K562 (cell line): ENCODE measurements at regions not wholly inside any gene's neighbourhood (a gene's known extent, or its start where the extent isn't known, plus 50 kb on each side); places are given as distances from the start of the nearest gene placed in this dataset.

Experiments
- ATAC-seq: fragments of 200-7000 bp; cut with Tn5 transposase; 3 replicates; pipeline ENCODE4 v1.9.1; 2020; ENCODE audit warnings: moderate library complexity
- BruUV-seq: library from RNA; stranded (reverse); fragments of 400-500 nt; replicated peaks from 2 replicates; lab custom pipeline; 2021; lab: Mats Ljungman, UMichigan
- CTCF ChIA-PET: fragments of 300-600 bp; formaldehyde crosslinking; extraction: SDS; loops from one replicate; lab custom pipeline; 2021; ENCODE audit warnings: low intra/inter-chr PET ratio; lab: Yijun Ruan, JAX
- POLR2A ChIA-PET: fragments of 300-600, 350-650 bp; sonication (Branson Sonifier 250); formaldehyde crosslinking; extraction: SDS; loops from one replicate; lab custom pipeline; 2021; ENCODE audit warnings: antibody characterized with exemption, inconsistent platforms; lab: Yijun Ruan, JAX
- DNase-seq, 4 experiments: peaks; one replicate each; pipeline versions ENCODE4 v3.0.0 to v3.0.0-alpha.2; 2011 to 2018; ENCODE audit warnings: low spot score in 3 of 4, mixed read lengths in 3 of 4; ENCODE audit errors: extremely low read depth in 1 of 4
- FAIRE-seq: peaks from 2 replicates; lab custom pipeline; 2011; peaks lifted over from hg19 to GRCh38; lab: Jason Lieb, UNC
- H2AFZ ChIP-seq: 2 replicates; pipeline ENCODE4 v1.6.0; 2011; ENCODE audit warnings: low read depth, low read length, control low read depth, inconsistent platforms
- H3K27ac ChIP-seq: fragments of 200-600 bp; 3 replicates; pipeline ENCODE4 v1.8.0; 2011; ENCODE audit warnings: low read depth, mild to moderate bottlenecking, control low read depth, inconsistent platforms, low read length, moderate library complexity, mixed read lengths; ENCODE audit errors: extremely low read depth
- H3K27me3 ChIP-seq, 2 experiments: fragments of 300-600 bp in 1 of 2; 2 replicates in 1 of 2; 3 replicates in 1 of 2; pipeline versions ENCODE4 v1.6.0 to v1.8.0; 2011; ENCODE audit warnings: inconsistent platforms in 2 of 2, low read length in 2 of 2, mild to moderate bottlenecking in 1 of 2, mixed read lengths in 1 of 2, moderate library complexity in 1 of 2; ENCODE audit not compliant: control insufficient read depth in 2 of 2, insufficient read depth in 2 of 2
- H3K36me3 ChIP-seq: fragments of 300-600 bp; 3 replicates; pipeline ENCODE4 v1.8.0; 2011; ENCODE audit warnings: mild to moderate bottlenecking, low read length, inconsistent platforms; ENCODE audit not compliant: control insufficient read depth, insufficient read depth
- H3K4me1 ChIP-seq, 2 experiments: fragments of 200-600 bp in 1 of 2; replicated peaks in 1 of 2; 2 replicates in 1 of 2; 3 replicates in 1 of 2; pipeline versions ENCODE4 v1.5.1 to v1.8.0; 2011; ENCODE audit warnings: inconsistent platforms in 2 of 2, low read length in 2 of 2, mild to moderate bottlenecking in 1 of 2, mixed read lengths in 1 of 2, moderate library complexity in 1 of 2; ENCODE audit not compliant: control insufficient read depth in 2 of 2, insufficient read depth in 2 of 2
- H3K4me2 ChIP-seq: 2 replicates; pipeline ENCODE4 v1.6.1; 2011; ENCODE audit warnings: low read length, control low read depth, inconsistent platforms, mixed read lengths; ENCODE audit not compliant: insufficient read depth
- H3K4me3 ChIP-seq: fragments of 200-600 bp; sonication (generic), shearing (Covaris generic); 2 replicates; pipeline ENCODE4 v1.5.1; 2016; ENCODE audit warnings: control low read depth, inconsistent platforms
- H3K79me2 ChIP-seq: fragments of 200-600 bp; 3 replicates; pipeline ENCODE4 v1.8.0; 2011; ENCODE audit warnings: low read length, inconsistent platforms; ENCODE audit not compliant: control insufficient read depth, insufficient read depth
- H3K9ac ChIP-seq, 2 experiments: 2 replicates each; pipeline versions ENCODE4 v1.6.0 to v1.6.1; 2011; ENCODE audit warnings: low read depth in 2 of 2, low read length in 2 of 2, control low read depth in 1 of 2, inconsistent platforms in 1 of 2, mild to moderate bottlenecking in 1 of 2, mixed read lengths in 1 of 2; ENCODE audit not compliant: insufficient read depth in 1 of 2
- H3K9me1 ChIP-seq: one replicate; pipeline ENCODE4 v1.6.0; 2011; ENCODE audit warnings: inconsistent platforms, mild to moderate bottlenecking, low read length, moderate library complexity; ENCODE audit not compliant: control insufficient read depth, insufficient read depth
- H3K9me3 ChIP-seq: replicated peaks from 2 replicates; pipeline ENCODE4 v1.5.1; 2011; ENCODE audit warnings: low read depth, low read length, inconsistent platforms; ENCODE audit not compliant: control insufficient read depth, insufficient read depth
- H4K20me1 ChIP-seq: replicated peaks from 2 replicates; pipeline ENCODE4 v1.6.1; 2011; ENCODE audit warnings: low read length, inconsistent platforms, mixed read lengths; ENCODE audit not compliant: control insufficient read depth, insufficient read depth
- ELF4 ChIP-seq: fragments of 450-650 bp; formaldehyde crosslinking; IDR thresholded peaks from 2 replicates; pipeline ENCODE4 v1.4.0; 2022; ENCODE audit warnings: missing genetic modification characterization
- HDAC2 ChIP-seq: fragments of 450-650 bp; IDR thresholded peaks from 2 replicates; pipeline ENCODE4 v1.6.1; 2016; ENCODE audit warnings: mild to moderate bottlenecking
- L3MBTL2 ChIP-seq: fragments of 450-650 bp; IDR thresholded peaks from 2 replicates; pipeline ENCODE4 v1.6.1; 2016; ENCODE audit warnings: mild to moderate bottlenecking, moderate library complexity
- MAFK ChIP-seq: IDR thresholded peaks from 2 replicates; pipeline ENCODE4 v1.6.1; 2011; ENCODE audit warnings: low read length, improper control_type of control experiment
- POLR2G ChIP-seq: fragments of 200-400 bp; formaldehyde crosslinking; IDR thresholded peaks from 2 replicates; pipeline ENCODE4 v1.6.1; 2017; ENCODE audit warnings: low read depth, mild to moderate bottlenecking, antibody characterized with exemption, low read length, moderate library complexity
- RFX5 ChIP-seq: IDR thresholded peaks from 2 replicates; pipeline ENCODE4 v1.6.1; 2011; ENCODE audit warnings: low read depth, mild to moderate bottlenecking, improper control_type of control experiment, low read length
- TCF3 ChIP-seq: sonication (generic); formaldehyde crosslinking; IDR thresholded peaks from 2 replicates; pipeline ENCODE4 v1.4.0; 2020; ENCODE audit warnings: mild to moderate bottlenecking, missing genetic modification reagents
- ZC3H11A ChIP-seq: IDR thresholded peaks from 2 replicates; pipeline ENCODE4 v1.6.1; 2012; ENCODE audit warnings: low read depth, low read length, improper control_type of control experiment
- ZKSCAN8 ChIP-seq: fragments of 200-800 bp; sonication (Bioruptor generic); IDR thresholded peaks from 2 replicates; pipeline ENCODE4 v1.6.1; 2016; ENCODE audit warnings: missing genetic modification characterization, missing compliant biosample characterization
- ZNF263 ChIP-seq: sonication (generic); formaldehyde crosslinking; IDR thresholded peaks from 2 replicates; pipeline ENCODE4 v1.8.0; 2022; ENCODE audit warnings: mild to moderate bottlenecking, missing genetic modification reagents, borderline replicate concordance
- ZSCAN29 ChIP-seq: fragments of 450-650 bp; IDR thresholded peaks from 2 replicates; pipeline ENCODE4 v1.6.1; 2017
- WGBS: fragments of 100-300 bp; shearing (Covaris generic); methylation state at CpG from one replicate; pipeline ENCODE4 v1.1.6; 2016; ENCODE audit warnings: low coverage, mixed read lengths; ENCODE audit not compliant: insufficient coverage; ENCODE audit errors: missing lambda C conversion rate; 5-methylcytosine and 5-hydroxymethylcytosine counted together
- in situ Hi-C: fragments of 300-500 bp; cut with MboI; formaldehyde crosslinking; loops from 4 replicates; pipeline ENCODE4 v1.15.0; 2018; ENCODE audit warnings: inconsistent platforms, mixed read lengths
- intact Hi-C: fragments of 100-400 bp; cut with micrococcal nuclease; formaldehyde crosslinking; loops from 2 replicates; pipeline ENCODE4 v1.14.2; 2022
- TF ChIP-seq, protein P1 (sequence below): sonication (generic); formaldehyde crosslinking; IDR thresholded peaks from 2 replicates; pipeline ENCODE4 v1.8.0; 2022; ENCODE audit warnings: mild to moderate bottlenecking, low read depth, missing genetic modification reagents
- TF ChIP-seq, protein P2 (sequence below): fragments of 250-450 bp; sonication (Bioruptor Pico); IDR thresholded peaks from 2 replicates; pipeline ENCODE4 v1.9.0; 2021; ENCODE audit warnings: mild to moderate bottlenecking, inconsistent platforms
- TF ChIP-seq, protein P3 (sequence below): IDR thresholded peaks from 3 replicates; pipeline ENCODE4 v1.6.1; 2011; ENCODE audit warnings: borderline replicate concordance, mild to moderate bottlenecking; ENCODE audit not compliant: insufficient read length, insufficient read depth
- TF ChIP-seq, protein P4 (sequence below): sonication (generic); formaldehyde crosslinking; IDR thresholded peaks from 2 replicates; pipeline ENCODE4 v1.8.1; 2023; ENCODE audit warnings: mild to moderate bottlenecking, missing genetic modification reagents

DNA sequence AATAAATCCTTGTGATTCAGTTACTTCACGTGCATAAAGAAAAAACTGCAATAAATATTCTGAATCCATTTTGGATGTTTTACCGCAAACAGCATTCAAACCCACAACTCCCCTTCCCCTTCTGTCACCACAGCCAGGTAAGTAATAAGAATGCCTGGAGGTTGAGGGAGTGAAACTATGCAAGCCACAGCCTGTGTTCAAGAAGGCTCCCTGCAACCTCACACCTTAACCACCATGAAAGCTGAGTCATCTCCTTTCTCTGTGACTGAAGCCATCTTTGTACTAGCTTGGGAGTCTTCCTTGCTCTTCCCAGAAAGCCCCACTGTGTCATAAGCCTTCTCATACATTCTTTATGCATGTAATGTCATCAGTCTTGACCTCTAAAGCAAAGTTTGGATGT is 297.0 kb upstream of the PUDP start (continued):
- TF ChIP-seq ELF4 (CRISPR knock-in tag), result no peak

DNA sequence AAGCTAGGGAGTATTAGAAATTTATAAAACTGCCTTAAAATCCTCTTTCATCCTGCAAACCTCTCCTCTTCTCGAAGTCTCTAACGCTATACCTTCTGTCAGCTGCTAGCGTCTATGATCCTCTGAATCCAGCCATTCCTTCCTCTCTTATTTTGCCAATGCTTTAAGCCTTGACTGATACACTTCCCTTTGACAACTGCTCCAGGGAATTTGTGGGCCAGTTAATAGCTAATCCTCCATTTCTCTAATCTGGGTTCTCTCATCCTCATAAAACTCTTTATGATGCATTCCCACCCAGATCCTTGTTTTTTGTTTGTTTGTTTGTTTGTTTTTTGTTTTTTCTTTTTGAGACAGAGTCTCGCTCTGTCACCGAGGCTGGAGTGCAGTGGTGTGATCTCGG is 293.6 kb upstream of the PUDP start:
- Histone ChIP-seq H3K27ac (no peak overlapping the region), H3K27me3 (no peaks in the 10 kb centered on the region), H3K4me1 (no peaks in the 10 kb centered on the region), H2AFZ (no peak overlapping the region), H3K79me2 (no peaks in the 10 kb centered on the region), H3K4me3 (no peak overlapping the region), H3K4me2 (no peak overlapping the region), H3K9ac (no peak overlapping the region), H3K36me3 (no peaks in the 10 kb centered on the region), H3K9me3 (no peaks in the 10 kb centered on the region), H3K9me1 (no peaks in the 10 kb centered on the region), H4K20me1 (no peaks in the 10 kb centered on the region)
- intact Hi-C loops (no loop called here), in situ Hi-C loops (no loop called here)
- ChIA-PET CTCF (no interaction called here), POLR2A (no interaction called here)
- 0% methylated on average over 6 of the region's 6 CpGs for WGBS
- no TSS peak for BruUV-seq
- FAIRE-seq, result no peak
- DNase-seq, result no peak
- TF ChIP-seq ZNF263 (CRISPR knock-in tag) (no peak), MAFK (no peak), RFX5 (no peak), TCF3 (CRISPR knock-in tag) (no peak), POLR2G (no peak), HDAC2 (no peak), ZC3H11A (no peak), ZKSCAN8 (no peak), ZSCAN29 (no peak), L3MBTL2 (no peak)
- TF ChIP-seq, protein P1, sequence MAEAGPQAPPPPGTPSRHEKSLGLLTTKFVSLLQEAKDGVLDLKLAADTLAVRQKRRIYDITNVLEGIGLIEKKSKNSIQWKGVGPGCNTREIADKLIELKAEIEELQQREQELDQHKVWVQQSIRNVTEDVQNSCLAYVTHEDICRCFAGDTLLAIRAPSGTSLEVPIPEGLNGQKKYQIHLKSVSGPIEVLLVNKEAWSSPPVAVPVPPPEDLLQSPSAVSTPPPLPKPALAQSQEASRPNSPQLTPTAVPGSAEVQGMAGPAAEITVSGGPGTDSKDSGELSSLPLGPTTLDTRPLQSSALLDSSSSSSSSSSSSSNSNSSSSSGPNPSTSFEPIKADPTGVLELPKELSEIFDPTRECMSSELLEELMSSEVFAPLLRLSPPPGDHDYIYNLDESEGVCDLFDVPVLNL (CRISPR knock-in tag), result no peak
- TF ChIP-seq, protein P2, sequence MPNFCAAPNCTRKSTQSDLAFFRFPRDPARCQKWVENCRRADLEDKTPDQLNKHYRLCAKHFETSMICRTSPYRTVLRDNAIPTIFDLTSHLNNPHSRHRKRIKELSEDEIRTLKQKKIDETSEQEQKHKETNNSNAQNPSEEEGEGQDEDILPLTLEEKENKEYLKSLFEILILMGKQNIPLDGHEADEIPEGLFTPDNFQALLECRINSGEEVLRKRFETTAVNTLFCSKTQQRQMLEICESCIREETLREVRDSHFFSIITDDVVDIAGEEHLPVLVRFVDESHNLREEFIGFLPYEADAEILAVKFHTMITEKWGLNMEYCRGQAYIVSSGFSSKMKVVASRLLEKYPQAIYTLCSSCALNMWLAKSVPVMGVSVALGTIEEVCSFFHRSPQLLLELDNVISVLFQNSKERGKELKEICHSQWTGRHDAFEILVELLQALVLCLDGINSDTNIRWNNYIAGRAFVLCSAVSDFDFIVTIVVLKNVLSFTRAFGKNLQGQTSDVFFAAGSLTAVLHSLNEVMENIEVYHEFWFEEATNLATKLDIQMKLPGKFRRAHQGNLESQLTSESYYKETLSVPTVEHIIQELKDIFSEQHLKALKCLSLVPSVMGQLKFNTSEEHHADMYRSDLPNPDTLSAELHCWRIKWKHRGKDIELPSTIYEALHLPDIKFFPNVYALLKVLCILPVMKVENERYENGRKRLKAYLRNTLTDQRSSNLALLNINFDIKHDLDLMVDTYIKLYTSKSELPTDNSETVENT, result no peak
- TF ChIP-seq, protein P3, sequence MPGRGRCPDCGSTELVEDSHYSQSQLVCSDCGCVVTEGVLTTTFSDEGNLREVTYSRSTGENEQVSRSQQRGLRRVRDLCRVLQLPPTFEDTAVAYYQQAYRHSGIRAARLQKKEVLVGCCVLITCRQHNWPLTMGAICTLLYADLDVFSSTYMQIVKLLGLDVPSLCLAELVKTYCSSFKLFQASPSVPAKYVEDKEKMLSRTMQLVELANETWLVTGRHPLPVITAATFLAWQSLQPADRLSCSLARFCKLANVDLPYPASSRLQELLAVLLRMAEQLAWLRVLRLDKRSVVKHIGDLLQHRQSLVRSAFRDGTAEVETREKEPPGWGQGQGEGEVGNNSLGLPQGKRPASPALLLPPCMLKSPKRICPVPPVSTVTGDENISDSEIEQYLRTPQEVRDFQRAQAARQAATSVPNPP, result no peak
- TF ChIP-seq, protein P4, sequence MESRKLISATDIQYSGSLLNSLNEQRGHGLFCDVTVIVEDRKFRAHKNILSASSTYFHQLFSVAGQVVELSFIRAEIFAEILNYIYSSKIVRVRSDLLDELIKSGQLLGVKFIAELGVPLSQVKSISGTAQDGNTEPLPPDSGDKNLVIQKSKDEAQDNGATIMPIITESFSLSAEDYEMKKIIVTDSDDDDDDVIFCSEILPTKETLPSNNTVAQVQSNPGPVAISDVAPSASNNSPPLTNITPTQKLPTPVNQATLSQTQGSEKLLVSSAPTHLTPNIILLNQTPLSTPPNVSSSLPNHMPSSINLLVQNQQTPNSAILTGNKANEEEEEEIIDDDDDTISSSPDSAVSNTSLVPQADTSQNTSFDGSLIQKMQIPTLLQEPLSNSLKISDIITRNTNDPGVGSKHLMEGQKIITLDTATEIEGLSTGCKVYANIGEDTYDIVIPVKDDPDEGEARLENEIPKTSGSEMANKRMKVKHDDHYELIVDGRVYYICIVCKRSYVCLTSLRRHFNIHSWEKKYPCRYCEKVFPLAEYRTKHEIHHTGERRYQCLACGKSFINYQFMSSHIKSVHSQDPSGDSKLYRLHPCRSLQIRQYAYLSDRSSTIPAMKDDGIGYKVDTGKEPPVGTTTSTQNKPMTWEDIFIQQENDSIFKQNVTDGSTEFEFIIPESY (CRISPR knock-in tag), result no peak
- ATAC-seq, result no peak
